ENCODE measurements at regions not wholly inside any gene's neighbourhood (a gene's known extent, or its start where the extent isn't known, plus 50 kb on each side); places are given as distances from the start of the nearest gene placed in this dataset.

DNA sequence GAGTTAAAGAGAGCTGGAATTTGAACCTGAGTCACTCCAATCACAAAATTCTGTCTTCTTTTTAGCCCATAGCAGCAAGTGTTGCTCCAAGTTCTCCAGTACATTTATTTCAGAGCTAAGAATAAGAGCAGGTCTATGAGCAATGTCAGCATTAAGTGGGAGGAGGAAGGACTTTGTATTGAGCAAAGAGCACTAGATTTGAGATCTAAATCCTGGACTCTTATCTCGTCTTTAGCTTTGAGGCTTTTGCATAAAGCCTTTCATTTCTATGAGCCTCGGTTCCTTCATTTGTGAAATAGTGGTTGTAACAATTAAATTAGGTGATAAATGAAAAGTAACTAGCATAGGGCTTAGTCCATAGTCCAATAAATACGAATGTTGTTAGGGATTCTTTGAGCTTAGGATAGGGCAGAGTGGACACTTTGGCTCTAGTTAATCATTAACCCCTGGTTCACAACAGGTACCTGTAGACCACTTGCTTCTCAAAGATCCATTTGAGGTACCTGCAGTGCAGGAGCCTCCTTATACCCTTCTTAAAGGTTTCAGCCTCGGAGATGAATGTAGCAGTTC is 464.1 kb upstream of the KLF4 start:
- H3K27ac Mint-ChIP-seq: no peak overlapping the region
- ChIA-PET CTCF (no interaction called here), POLR2A (no interaction called here)
- H3K36me3 Mint-ChIP-seq (ENCODE audit: low read depth): peaks cover 2% of the 10 kb centered on the region
- no peak overlapping the region for H3K4me3 Mint-ChIP-seq
- TF ChIP-seq, protein P1, sequence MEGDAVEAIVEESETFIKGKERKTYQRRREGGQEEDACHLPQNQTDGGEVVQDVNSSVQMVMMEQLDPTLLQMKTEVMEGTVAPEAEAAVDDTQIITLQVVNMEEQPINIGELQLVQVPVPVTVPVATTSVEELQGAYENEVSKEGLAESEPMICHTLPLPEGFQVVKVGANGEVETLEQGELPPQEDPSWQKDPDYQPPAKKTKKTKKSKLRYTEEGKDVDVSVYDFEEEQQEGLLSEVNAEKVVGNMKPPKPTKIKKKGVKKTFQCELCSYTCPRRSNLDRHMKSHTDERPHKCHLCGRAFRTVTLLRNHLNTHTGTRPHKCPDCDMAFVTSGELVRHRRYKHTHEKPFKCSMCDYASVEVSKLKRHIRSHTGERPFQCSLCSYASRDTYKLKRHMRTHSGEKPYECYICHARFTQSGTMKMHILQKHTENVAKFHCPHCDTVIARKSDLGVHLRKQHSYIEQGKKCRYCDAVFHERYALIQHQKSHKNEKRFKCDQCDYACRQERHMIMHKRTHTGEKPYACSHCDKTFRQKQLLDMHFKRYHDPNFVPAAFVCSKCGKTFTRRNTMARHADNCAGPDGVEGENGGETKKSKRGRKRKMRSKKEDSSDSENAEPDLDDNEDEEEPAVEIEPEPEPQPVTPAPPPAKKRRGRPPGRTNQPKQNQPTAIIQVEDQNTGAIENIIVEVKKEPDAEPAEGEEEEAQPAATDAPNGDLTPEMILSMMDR (IDR thresholded peaks at IDR 0.05): no peak
- intact Hi-C loops (cut with micrococcal nuclease): no loop called here
- no peaks in the 10 kb centered on the region for H3K4me1 Mint-ChIP-seq
- H3K9me3 Mint-ChIP-seq: peaks cover 11% of the 10 kb centered on the region
- ATAC-seq (ENCODE audit: low read depth) (no peak), DNase-seq (no peak)
- H3K27me3 Mint-ChIP-seq: peaks cover 1% of the 10 kb centered on the region

DNA sequence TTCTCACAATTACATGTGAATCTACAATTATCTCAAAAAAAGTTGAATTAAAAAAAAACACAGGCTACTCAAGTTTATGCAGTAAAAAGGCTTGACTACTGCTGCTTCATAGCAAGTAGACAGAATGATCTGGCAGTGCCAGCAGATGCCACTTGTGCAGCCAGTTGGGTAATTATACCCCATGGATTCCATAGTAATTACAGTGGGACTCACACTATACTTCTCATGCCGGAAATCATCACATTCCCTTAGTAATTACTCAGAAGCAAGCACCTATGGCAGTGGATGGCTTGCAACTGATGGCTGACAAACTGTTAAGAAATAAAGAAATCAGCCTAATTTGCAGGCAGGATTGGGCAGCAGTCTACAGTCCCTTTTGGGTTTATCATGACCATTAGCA is 463.2 kb upstream of the KLF4 start:
- Mint-ChIP-seq H3K27me3 (peaks cover 3% of the 10 kb centered on the region), H3K27ac (no peak overlapping the region), H3K9me3 (peaks cover 11% of the 10 kb centered on the region), H3K4me3 (no peak overlapping the region), H3K36me3 (ENCODE audit: low read depth) (peaks cover 2% of the 10 kb centered on the region), H3K4me1 (no peaks in the 10 kb centered on the region)
- ATAC-seq (ENCODE audit: low read depth) (no peak), DNase-seq (no peak)
- POLR2A ChIA-PET: no interaction called here
- TF ChIP-seq, protein P1 (IDR thresholded peaks at IDR 0.05): no peak
- intact Hi-C loops (cut with micrococcal nuclease): no loop called here
- CTCF ChIA-PET: no interaction called here

DNA sequence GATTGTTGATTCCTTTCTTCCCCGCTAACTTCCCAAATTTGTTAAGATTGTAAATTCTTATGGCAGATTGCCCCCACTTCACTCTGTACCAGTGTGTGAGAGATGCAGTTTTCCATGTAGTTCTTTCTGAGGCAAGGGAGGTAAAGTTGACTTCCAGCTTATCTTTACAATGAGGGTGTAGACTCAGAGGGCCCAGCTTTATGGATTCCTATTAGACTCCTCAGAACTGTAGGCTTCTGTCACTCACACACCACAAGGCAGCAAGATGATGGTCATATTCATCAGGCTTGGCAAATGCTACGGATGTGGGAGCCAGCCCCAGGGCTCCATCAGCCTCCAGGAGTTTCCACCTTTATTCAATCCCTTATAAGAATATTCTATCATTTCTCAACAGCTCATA is 461.9 kb upstream of the KLF4 start:
- DNase-seq (no peak), ATAC-seq (ENCODE audit: low read depth) (no peak)
- Mint-ChIP-seq H3K4me3 (no peak overlapping the region), H3K27ac (no peak overlapping the region), H3K4me1 (no peaks in the 10 kb centered on the region), H3K27me3 (peaks cover 3% of the 10 kb centered on the region), H3K9me3 (peaks cover 11% of the 10 kb centered on the region), H3K36me3 (ENCODE audit: low read depth) (peaks cover 2% of the 10 kb centered on the region)
- TF ChIP-seq, protein P1 (IDR thresholded peaks at IDR 0.05): no peak
- CTCF ChIA-PET: no interaction called here
- POLR2A ChIA-PET: no interaction called here
- intact Hi-C loops (cut with micrococcal nuclease): no loop called here

DNA sequence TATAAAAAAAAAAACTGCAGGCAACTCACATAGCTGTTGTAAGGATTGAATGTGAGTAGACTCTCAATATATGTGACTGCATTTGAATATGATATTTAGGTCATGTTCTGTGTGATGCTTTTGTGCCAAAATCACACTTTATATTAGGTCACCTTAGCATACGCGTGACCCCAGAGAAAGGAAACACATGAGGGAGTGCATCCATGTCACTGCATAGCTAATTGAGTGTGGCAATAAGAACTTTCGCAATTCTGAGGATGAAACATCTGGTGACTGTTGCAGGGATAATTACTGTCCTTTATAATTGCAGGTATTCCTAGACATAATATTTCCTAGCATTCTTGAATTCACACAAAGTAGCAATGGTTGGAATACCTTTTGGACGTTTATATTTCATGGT is 459.5 kb upstream of the KLF4 start:
- peaks cover 2% of the 10 kb centered on the region for H3K36me3 Mint-ChIP-seq (ENCODE audit: low read depth)
- peaks cover 3% of the 10 kb centered on the region for H3K27me3 Mint-ChIP-seq
- H3K9me3 Mint-ChIP-seq: peaks cover 11% of the 10 kb centered on the region
- intact Hi-C loops (cut with micrococcal nuclease): no loop called here
- TF ChIP-seq, protein P1 (IDR thresholded peaks at IDR 0.05): no peak
- CTCF ChIA-PET: no interaction called here
- no peaks in the 10 kb centered on the region for H3K4me1 Mint-ChIP-seq
- POLR2A ChIA-PET: no interaction called here
- H3K27ac Mint-ChIP-seq: no peak overlapping the region
- DNase-seq (no peak), ATAC-seq (ENCODE audit: low read depth) (no peak)
- no peak overlapping the region for H3K4me3 Mint-ChIP-seq

DNA sequence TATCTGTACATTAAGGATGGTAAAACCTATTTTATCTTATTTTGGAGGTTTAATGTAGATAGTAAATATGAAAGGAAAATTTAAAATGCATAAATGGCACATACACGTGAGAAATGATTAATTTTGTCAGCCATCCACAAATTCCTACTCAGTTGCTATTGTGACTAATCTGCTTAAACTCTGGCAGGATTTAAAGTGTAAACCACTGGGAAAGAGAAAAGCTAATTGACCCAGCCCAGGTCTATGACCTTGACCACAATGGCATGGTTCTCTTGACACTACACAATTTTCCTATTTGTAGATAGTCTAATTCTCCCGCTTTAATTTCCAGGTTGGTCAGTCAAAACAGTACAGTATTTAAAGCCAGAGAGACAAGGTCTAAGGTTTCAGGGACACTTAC is 459.0 kb upstream of the KLF4 start:
- intact Hi-C loops (cut with micrococcal nuclease): no loop called here
- H3K4me3 Mint-ChIP-seq: no peak overlapping the region
- no peaks in the 10 kb centered on the region for H3K4me1 Mint-ChIP-seq
- TF ChIP-seq, protein P1 (IDR thresholded peaks at IDR 0.05): no peak
- CTCF ChIA-PET: no interaction called here
- H3K9me3 Mint-ChIP-seq: peaks cover 11% of the 10 kb centered on the region
- DNase-seq: no peak
- H3K27me3 Mint-ChIP-seq: peaks cover 3% of the 10 kb centered on the region
- POLR2A ChIA-PET: no interaction called here
- H3K36me3 Mint-ChIP-seq (ENCODE audit: low read depth): peaks cover 2% of the 10 kb centered on the region
- ATAC-seq (ENCODE audit: low read depth): no peak
- H3K27ac Mint-ChIP-seq: no peak overlapping the region
